Duodenal mucosa (tissue), 2 donors: ENCODE measurements at regions not wholly inside any gene's neighbourhood (a gene's known extent, or its start where the extent isn't known, plus 50 kb on each side); places are given as distances from the start of the nearest gene placed in this dataset.

Experiments
- H3K27ac ChIP-seq: one replicate; pipeline ENCODE4 v1.7.0; 2013; ENCODE audit warnings: low read depth, low read length
- H3K27me3 ChIP-seq, 2 donors: one replicate each; pipeline ENCODE4 v1.7.0; 2013; ENCODE audit warnings: low read length in 2 of 2, control low read depth in 1 of 2; ENCODE audit not compliant: insufficient read depth in 2 of 2, control insufficient read depth in 1 of 2
- H3K36me3 ChIP-seq, 2 donors: one replicate each; pipeline ENCODE4 v1.7.0; 2013; ENCODE audit warnings: low read length in 2 of 2, control low read depth in 1 of 2; ENCODE audit not compliant: insufficient read depth in 2 of 2, control insufficient read depth in 1 of 2
- H3K4me1 ChIP-seq, 2 donors: one replicate each; pipeline ENCODE4 v1.7.0; 2013; ENCODE audit warnings: low read length in 2 of 2, control low read depth in 1 of 2; ENCODE audit not compliant: insufficient read depth in 2 of 2, control insufficient read depth in 1 of 2
- H3K4me3 ChIP-seq, 2 donors: one replicate each; pipeline ENCODE4 v1.7.0; 2013; ENCODE audit warnings: low read length in 2 of 2, low read depth in 1 of 2
- H3K9ac ChIP-seq, 2 donors: one replicate each; pipeline ENCODE4 v1.7.0; 2013; ENCODE audit warnings: low read length in 2 of 2, low read depth in 1 of 2
- H3K9me3 ChIP-seq, 2 donors: one replicate each; pipeline ENCODE4 v1.7.0; 2013; ENCODE audit warnings: low read length in 2 of 2, control low read depth in 1 of 2; ENCODE audit not compliant: control insufficient read depth in 1 of 2

- no peaks in the 10 kb centered on the region for H3K9me3 ChIP-seq
- no peak overlapping the region for H3K27ac ChIP-seq
- H3K4me3 ChIP-seq: no peak overlapping the region
- H3K27me3 ChIP-seq: no peaks in the 10 kb centered on the region
- no peaks in the 10 kb centered on the region for H3K4me1 ChIP-seq
- no peaks in the 10 kb centered on the region for H3K36me3 ChIP-seq
- H3K9ac ChIP-seq: no peak overlapping the region
Measured at GRCh38 chr2:183214680-183215079, 90.4 kb downstream of the NUP35 start.

GRCh38 chr2:183215917-183216316 lies 91.7 kb downstream of the NUP35 start:
- Histone ChIP-seq H3K27ac (no peak overlapping the region), H3K27me3 (no peaks in the 10 kb centered on the region), H3K9me3 (no peaks in the 10 kb centered on the region), H3K4me3 (no peak overlapping the region), H3K36me3 (no peaks in the 10 kb centered on the region), H3K9ac (no peak overlapping the region), H3K4me1 (no peaks in the 10 kb centered on the region)

GRCh38 chr2:183219888-183220287 lies 95.6 kb downstream of the NUP35 start:
- no peaks in the 10 kb centered on the region for H3K4me1 ChIP-seq
- no peak overlapping the region for H3K27ac ChIP-seq
- no peak overlapping the region for H3K4me3 ChIP-seq
- H3K9me3 ChIP-seq: no peaks in the 10 kb centered on the region
- no peaks in the 10 kb centered on the region for H3K27me3 ChIP-seq
- H3K9ac ChIP-seq: no peak overlapping the region
- no peaks in the 10 kb centered on the region for H3K36me3 ChIP-seq

DNA sequence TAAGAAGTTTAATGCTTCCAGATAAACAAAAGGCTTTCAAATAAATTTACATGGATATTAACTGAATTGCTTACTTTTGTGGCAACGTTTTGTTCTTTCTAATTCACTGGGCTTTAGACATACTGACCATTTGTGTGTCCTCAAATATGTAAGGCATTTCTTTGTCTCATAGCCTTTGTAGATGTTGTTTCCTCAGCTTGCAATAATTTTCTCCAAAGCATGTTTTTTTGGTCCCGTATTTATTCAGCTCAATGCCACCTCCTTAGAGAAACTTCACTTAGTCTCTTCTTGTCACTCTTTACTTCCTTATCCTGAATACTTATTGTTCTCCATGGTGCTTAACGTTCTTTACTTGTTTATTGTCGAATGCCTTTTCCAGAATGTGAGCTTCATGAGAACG lies 98.5 kb downstream of the NUP35 start:
- H3K36me3 ChIP-seq: no peaks in the 10 kb centered on the region
- H3K4me3 ChIP-seq: no peak overlapping the region
- no peak overlapping the region for H3K27ac ChIP-seq
- H3K27me3 ChIP-seq: no peaks in the 10 kb centered on the region
- H3K4me1 ChIP-seq: no peaks in the 10 kb centered on the region
- no peak overlapping the region for H3K9ac ChIP-seq
- H3K9me3 ChIP-seq: no peaks in the 10 kb centered on the region

- Histone ChIP-seq H3K36me3 (no peaks in the 10 kb centered on the region), H3K4me3 (no peak overlapping the region), H3K4me1 (no peaks in the 10 kb centered on the region), H3K27me3 (no peaks in the 10 kb centered on the region), H3K27ac (no peak overlapping the region), H3K9me3 (no peaks in the 10 kb centered on the region), H3K9ac (no peak overlapping the region)
Measured at GRCh38 chr2:183224948-183225347, 100.7 kb downstream of the NUP35 start.

GRCh38 chr2:183227176-183227575 lies 102.9 kb downstream of the NUP35 start:
- no peaks in the 10 kb centered on the region for H3K4me1 ChIP-seq
- H3K4me3 ChIP-seq: no peak overlapping the region
- no peaks in the 10 kb centered on the region for H3K9me3 ChIP-seq
- H3K36me3 ChIP-seq: no peaks in the 10 kb centered on the region
- H3K9ac ChIP-seq: no peak overlapping the region
- no peaks in the 10 kb centered on the region for H3K27me3 ChIP-seq
- no peak overlapping the region for H3K27ac ChIP-seq

DNA sequence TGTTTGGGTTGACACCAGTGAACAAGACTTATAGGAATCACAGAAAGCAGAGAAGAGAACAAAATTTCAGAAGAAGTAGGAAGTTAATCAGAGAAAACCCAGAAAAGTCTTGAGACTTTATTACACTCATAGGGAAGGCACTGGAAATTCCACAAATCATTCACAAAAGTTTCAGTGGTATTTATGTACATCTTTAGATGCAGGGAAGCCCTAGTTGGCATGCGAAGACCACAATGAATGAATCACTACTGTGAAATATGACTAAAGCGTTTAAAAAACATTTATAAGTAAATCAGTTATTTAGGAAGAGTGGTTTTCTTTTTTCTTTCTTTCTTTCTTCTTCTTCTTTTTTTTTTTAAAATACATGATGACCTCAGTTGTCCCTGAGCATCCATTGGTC lies 105.1 kb downstream of the NUP35 start:
- Histone ChIP-seq H3K4me1 (no peaks in the 10 kb centered on the region), H3K4me3 (no peak overlapping the region), H3K9ac (no peak overlapping the region), H3K36me3 (no peaks in the 10 kb centered on the region), H3K27ac (no peak overlapping the region), H3K9me3 (no peaks in the 10 kb centered on the region), H3K27me3 (no peaks in the 10 kb centered on the region)

GRCh38 chr2:183232161-183232865 lies 108.1 kb downstream of the NUP35 start:
- H3K27ac ChIP-seq: no peak overlapping the region
- H3K9ac ChIP-seq: no peak overlapping the region
- H3K27me3 ChIP-seq: no peaks in the 10 kb centered on the region
- H3K36me3 ChIP-seq: no peaks in the 10 kb centered on the region
- no peak overlapping the region for H3K4me3 ChIP-seq
- no peaks in the 10 kb centered on the region for H3K9me3 ChIP-seq
- H3K4me1 ChIP-seq: no peaks in the 10 kb centered on the region

GRCh38 chr2:183242937-183243336 lies 118.7 kb downstream of the NUP35 start:
- Histone ChIP-seq H3K9me3 (no peaks in the 10 kb centered on the region), H3K27me3 (no peaks in the 10 kb centered on the region), H3K36me3 (no peaks in the 10 kb centered on the region), H3K4me3 (no peak overlapping the region), H3K9ac (no peak overlapping the region), H3K4me1 (no peaks in the 10 kb centered on the region), H3K27ac (no peak overlapping the region)

DNA sequence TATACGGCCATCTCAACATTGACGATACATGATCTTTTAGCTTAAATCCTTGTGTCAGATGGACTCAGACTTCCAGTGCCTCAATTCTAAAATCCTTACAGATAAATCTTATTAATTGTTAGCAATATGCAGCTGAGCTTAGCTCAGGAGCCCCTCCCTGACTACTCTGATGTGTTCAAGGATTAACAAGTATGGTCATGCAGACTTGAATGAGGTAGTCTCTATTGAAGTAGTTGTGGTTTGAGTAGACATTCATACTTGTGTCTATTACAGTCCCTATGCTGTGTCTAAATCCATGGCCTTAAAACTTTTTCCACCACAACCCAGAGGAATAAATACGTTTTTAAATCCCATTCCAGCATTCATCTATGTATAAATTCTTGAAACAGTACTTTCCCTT lies 119.5 kb downstream of the NUP35 start:
- no peaks in the 10 kb centered on the region for H3K36me3 ChIP-seq
- no peaks in the 10 kb centered on the region for H3K4me1 ChIP-seq
- H3K9ac ChIP-seq: no peak overlapping the region
- no peaks in the 10 kb centered on the region for H3K27me3 ChIP-seq
- H3K9me3 ChIP-seq: no peaks in the 10 kb centered on the region
- no peak overlapping the region for H3K27ac ChIP-seq
- H3K4me3 ChIP-seq: no peak overlapping the region
